ENCODE measurements at regions not wholly inside any gene's neighbourhood (a gene's known extent, or its start where the extent isn't known, plus 50 kb on each side); places are given as distances from the start of the nearest gene placed in this dataset.

- no TSS peak for BruUV-seq (replicated peaks)
- H3K36me3 ChIP-seq (ENCODE audit: insufficient read depth, low read length, poor library complexity, severe bottlenecking): no peaks in the 10 kb centered on the region
- no peak overlapping the region for H3K27ac ChIP-seq (ENCODE audit: low read depth, low read length, poor library complexity, severe bottlenecking)
- H3K4me1 ChIP-seq (ENCODE audit: insufficient read depth, low read length, poor library complexity, severe bottlenecking): no peaks in the 10 kb centered on the region
- CTCF ChIA-PET: no interaction called here
- no peaks in the 10 kb centered on the region for H3K9me3 ChIP-seq (ENCODE audit: low read depth, low read length, poor library complexity, severe bottlenecking)
- intact Hi-C loops (cut with micrococcal nuclease; ENCODE audit: unreplicated experiment): no loop called here
- POLR2A ChIA-PET (ENCODE audit: low non-redundant PET): no interaction called here
- no peak overlapping the region for H3K4me3 ChIP-seq (ENCODE audit: low read depth, low read length, poor library complexity, severe bottlenecking)
- TF ChIP-seq EZH2 (IDR thresholded peaks at IDR 0.05; ENCODE audit: borderline replicate concordance, low read depth, low read length, poor library complexity, severe bottlenecking): no peak
- TF ChIP-seq, protein P1, sequence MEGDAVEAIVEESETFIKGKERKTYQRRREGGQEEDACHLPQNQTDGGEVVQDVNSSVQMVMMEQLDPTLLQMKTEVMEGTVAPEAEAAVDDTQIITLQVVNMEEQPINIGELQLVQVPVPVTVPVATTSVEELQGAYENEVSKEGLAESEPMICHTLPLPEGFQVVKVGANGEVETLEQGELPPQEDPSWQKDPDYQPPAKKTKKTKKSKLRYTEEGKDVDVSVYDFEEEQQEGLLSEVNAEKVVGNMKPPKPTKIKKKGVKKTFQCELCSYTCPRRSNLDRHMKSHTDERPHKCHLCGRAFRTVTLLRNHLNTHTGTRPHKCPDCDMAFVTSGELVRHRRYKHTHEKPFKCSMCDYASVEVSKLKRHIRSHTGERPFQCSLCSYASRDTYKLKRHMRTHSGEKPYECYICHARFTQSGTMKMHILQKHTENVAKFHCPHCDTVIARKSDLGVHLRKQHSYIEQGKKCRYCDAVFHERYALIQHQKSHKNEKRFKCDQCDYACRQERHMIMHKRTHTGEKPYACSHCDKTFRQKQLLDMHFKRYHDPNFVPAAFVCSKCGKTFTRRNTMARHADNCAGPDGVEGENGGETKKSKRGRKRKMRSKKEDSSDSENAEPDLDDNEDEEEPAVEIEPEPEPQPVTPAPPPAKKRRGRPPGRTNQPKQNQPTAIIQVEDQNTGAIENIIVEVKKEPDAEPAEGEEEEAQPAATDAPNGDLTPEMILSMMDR (conservative IDR thresholded peaks at IDR 0.05; ENCODE audit: low read depth, low read length): no peak
- no peaks in the 10 kb centered on the region for H3K27me3 ChIP-seq (replicated peaks; ENCODE audit: insufficient read depth, low read depth, low read length, poor library complexity)
- DNase-seq (ENCODE audit: low spot score): no peak
These were observed 729.4 kb upstream of the MIR17HG start for GRCh38 chr13:90618133-90618532.

GRCh38 chr13:90622541-90622940, 724.9 kb upstream of the MIR17HG start:
- CTCF ChIA-PET: no interaction called here
- TF ChIP-seq, protein P1 (conservative IDR thresholded peaks at IDR 0.05; ENCODE audit: low read depth, low read length): no peak
- TF ChIP-seq EZH2 (IDR thresholded peaks at IDR 0.05; ENCODE audit: borderline replicate concordance, low read depth, low read length, poor library complexity, severe bottlenecking): no peak
- no peak for DNase-seq (ENCODE audit: low spot score)

GRCh38 chr13:90623318-90624011, 724.0 kb upstream of the MIR17HG start:
- DNase-seq (ENCODE audit: low spot score): no peak
- H3K27me3 ChIP-seq (replicated peaks; ENCODE audit: insufficient read depth, low read depth, low read length, poor library complexity): no peaks in the 10 kb centered on the region
- H3K9me3 ChIP-seq (ENCODE audit: low read depth, low read length, poor library complexity, severe bottlenecking): no peaks in the 10 kb centered on the region
- TF ChIP-seq, protein P1 (conservative IDR thresholded peaks at IDR 0.05; ENCODE audit: low read depth, low read length): no peak
- no peak for TF ChIP-seq EZH2 (IDR thresholded peaks at IDR 0.05; ENCODE audit: borderline replicate concordance, low read depth, low read length, poor library complexity, severe bottlenecking)
- no TSS peak for BruUV-seq (replicated peaks)
- H3K4me1 ChIP-seq (ENCODE audit: insufficient read depth, low read length, poor library complexity, severe bottlenecking): no peaks in the 10 kb centered on the region
- H3K27ac ChIP-seq (ENCODE audit: low read depth, low read length, poor library complexity, severe bottlenecking): no peak overlapping the region
- intact Hi-C loops (cut with micrococcal nuclease; ENCODE audit: unreplicated experiment): no loop called here
- H3K4me3 ChIP-seq (ENCODE audit: low read depth, low read length, poor library complexity, severe bottlenecking): no peak overlapping the region
- ChIA-PET CTCF (no interaction called here), POLR2A (ENCODE audit: low non-redundant PET) (no interaction called here)
- no peaks in the 10 kb centered on the region for H3K36me3 ChIP-seq (ENCODE audit: insufficient read depth, low read length, poor library complexity, severe bottlenecking)

More at GRCh38 chr13:90622541-90622940, 724.9 kb upstream of the MIR17HG start:
- Histone ChIP-seq H3K9me3 (ENCODE audit: low read depth, low read length, poor library complexity, severe bottlenecking) (no peaks in the 10 kb centered on the region), H3K27me3 (replicated peaks; ENCODE audit: insufficient read depth, low read depth, low read length, poor library complexity) (no peaks in the 10 kb centered on the region), H3K36me3 (ENCODE audit: insufficient read depth, low read length, poor library complexity, severe bottlenecking) (no peaks in the 10 kb centered on the region), H3K4me3 (ENCODE audit: low read depth, low read length, poor library complexity, severe bottlenecking) (no peak overlapping the region), H3K27ac (ENCODE audit: low read depth, low read length, poor library complexity, severe bottlenecking) (no peak overlapping the region), H3K4me1 (ENCODE audit: insufficient read depth, low read length, poor library complexity, severe bottlenecking) (no peaks in the 10 kb centered on the region)
- intact Hi-C loops (cut with micrococcal nuclease; ENCODE audit: unreplicated experiment): no loop called here
- no TSS peak for BruUV-seq (replicated peaks)
- POLR2A ChIA-PET (ENCODE audit: low non-redundant PET): no interaction called here

Data from A673 (cell line).